Lower leg skin (tissue), 3 donors: ENCODE measurements at regions not wholly inside any gene's neighbourhood (a gene's known extent, or its start where the extent isn't known, plus 50 kb on each side); places are given as distances from the start of the nearest gene placed in this dataset.

Experiments used
- POLR2A ChIP-seq, 2 donors: fragments of 450-650 bp; IDR thresholded peaks; one replicate each; pipeline ENCODE4 v1.6.1; 2016 to 2017; ENCODE audit warnings: antibody characterized with exemption in 2 of 2, mild to moderate bottlenecking in 1 of 2, moderate library complexity in 1 of 2
- TF ChIP-seq, protein P1 (sequence below), 3 donors: fragments of 450-650 bp; IDR thresholded peaks; one replicate each; pipeline ENCODE4 v1.5.1; 2016; ENCODE audit warnings: antibody characterized with exemption in 3 of 3, mild to moderate bottlenecking in 3 of 3, moderate library complexity in 2 of 3

GRCh38 chr3:148535001-148535400 lies 162.7 kb upstream of the AGTR1 start:
- TF ChIP-seq, protein P1, sequence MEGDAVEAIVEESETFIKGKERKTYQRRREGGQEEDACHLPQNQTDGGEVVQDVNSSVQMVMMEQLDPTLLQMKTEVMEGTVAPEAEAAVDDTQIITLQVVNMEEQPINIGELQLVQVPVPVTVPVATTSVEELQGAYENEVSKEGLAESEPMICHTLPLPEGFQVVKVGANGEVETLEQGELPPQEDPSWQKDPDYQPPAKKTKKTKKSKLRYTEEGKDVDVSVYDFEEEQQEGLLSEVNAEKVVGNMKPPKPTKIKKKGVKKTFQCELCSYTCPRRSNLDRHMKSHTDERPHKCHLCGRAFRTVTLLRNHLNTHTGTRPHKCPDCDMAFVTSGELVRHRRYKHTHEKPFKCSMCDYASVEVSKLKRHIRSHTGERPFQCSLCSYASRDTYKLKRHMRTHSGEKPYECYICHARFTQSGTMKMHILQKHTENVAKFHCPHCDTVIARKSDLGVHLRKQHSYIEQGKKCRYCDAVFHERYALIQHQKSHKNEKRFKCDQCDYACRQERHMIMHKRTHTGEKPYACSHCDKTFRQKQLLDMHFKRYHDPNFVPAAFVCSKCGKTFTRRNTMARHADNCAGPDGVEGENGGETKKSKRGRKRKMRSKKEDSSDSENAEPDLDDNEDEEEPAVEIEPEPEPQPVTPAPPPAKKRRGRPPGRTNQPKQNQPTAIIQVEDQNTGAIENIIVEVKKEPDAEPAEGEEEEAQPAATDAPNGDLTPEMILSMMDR (IDR thresholded peaks at IDR 0.05): no peak
- no peak for TF ChIP-seq POLR2A (IDR thresholded peaks at IDR 0.05)
